Stimulated activated CD8-positive, alpha-beta memory T cell treated with anti-CD3 and anti-CD28 coated beads, Interleukin-4, amount 100 ng/mL, for 4 hours (primary cell): ENCODE measurements at regions not wholly inside any gene's neighbourhood (a gene's known extent, or its start where the extent isn't known, plus 50 kb on each side); places are given as distances from the start of the nearest gene placed in this dataset.
"Not testable (repeated sequence)": the region's sequence is repeated elsewhere in the genome, so short reads cannot be mapped to it uniquely, and the experiment has no call there.

Source experiments
- DNase-seq, 2 donors: peaks; one replicate each; pipeline ENCODE4 v3.0.0-alpha.2; 2020; ENCODE audit warnings: low read depth in 2 of 2, low spot score in 1 of 2

- no peak for DNase-seq
Observed at GRCh38 chr5:87754009-87754757, 341.5 kb upstream of the CCNH start.

DNA sequence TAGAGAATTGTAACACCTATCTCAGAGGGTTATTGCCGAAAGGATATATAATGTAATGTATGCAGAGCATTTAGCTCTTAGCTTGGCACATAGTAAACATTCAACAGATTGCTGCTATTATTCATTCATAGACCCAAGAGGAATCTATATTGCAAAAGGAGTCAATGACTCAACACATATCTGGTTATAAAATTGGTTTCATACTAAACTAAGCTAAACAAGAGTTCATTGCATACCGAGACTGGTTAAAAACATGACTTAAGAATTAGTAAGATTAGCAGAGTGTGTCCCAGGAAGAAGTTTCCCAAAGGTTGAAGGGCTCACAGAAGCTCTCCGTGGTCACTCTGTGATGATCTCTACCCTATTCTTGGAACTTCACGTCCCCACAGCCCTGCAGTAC is 339.6 kb upstream of the CCNH start:
- DNase-seq: no peak

DNA sequence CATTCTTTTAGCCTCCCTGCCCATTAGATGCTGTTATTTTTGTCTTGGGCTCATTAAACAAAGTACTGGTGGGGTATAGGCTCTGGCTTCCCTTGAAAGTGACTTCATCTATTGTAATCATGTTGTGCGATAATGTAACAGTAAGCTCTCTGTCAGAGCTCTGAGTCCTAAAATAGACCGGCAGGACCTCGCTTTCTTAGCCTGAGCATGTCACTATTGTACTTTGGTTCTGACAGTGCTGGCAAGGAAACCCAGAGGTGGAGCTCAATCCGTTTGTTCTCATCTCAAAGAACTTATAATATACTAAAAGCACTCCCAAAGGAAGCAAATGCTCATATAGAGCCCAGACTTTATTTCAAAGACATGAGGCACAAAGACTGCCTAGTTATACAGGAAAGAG is 339.1 kb upstream of the CCNH start:
- no peak for DNase-seq

DNA sequence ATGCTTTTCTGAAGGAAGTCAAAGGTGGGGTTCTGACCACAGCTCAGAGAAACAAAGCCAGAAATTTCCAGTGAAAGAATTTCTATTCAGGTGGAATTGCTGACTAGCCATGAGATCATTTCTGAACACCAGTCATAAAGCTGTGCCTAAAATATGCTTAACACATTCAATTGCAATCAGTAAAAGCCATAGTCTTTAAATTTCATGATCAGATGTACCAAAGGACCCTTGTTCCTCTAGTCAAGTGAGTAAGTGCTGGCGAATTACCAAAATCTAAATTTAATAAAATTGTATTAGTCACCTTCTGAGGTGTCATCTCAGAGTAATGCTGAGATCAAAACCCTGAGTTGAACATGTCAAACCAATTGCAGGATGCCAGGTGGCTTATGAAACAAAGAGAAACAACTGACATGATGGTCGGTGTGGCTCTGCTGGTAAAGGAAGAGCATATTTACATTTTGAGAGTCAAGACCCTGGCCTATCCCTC is 334.2 kb upstream of the CCNH start:
- DNase-seq: no peak

GRCh38 chr5:87746341-87746740 is 333.6 kb upstream of the CCNH start:
- DNase-seq: no peak

DNA sequence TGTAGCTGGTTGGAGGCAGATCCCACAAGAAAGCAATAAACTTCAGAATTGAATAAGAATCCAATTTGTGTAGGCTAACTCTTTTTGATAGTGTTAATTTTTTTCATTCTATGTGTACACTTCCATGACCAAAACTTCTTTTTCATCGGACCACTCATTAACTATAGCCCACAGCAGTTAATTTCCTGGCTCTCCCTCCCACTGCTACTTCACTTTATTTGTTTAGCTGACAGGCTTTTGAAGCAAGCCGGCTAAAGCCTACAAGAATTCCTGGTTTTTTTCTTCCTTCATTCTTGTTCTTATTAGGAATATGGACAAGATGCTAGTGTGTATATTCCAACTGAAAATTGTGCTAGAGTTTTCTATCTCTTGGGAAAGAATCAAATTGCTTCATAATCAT is 329.2 kb upstream of the CCNH start:
- DNase-seq: no peak

- DNase-seq: no peak
Observed at GRCh38 chr5:87735923-87736322, 323.2 kb upstream of the CCNH start.

DNA sequence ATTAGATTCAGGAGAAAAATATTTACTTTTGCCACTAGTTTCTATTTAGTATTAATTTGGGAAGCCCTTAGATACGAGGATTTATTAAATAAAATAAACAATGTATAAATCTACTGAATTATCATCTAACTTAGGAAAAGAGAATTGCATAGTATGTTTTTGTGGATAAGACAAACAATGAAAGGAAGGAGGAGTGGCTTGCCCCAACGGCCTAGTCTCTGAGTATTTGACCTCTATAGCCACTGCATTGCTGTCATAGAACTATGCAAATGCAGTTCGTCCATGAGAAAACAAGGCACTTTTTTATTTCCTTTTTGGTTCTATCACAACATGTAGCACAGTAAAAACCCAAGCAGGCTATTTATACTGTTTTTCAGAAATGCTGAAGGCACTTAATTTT is 321.2 kb upstream of the CCNH start:
- no peak for DNase-seq

GRCh38 chr5:87732875-87733768 is 320.4 kb upstream of the CCNH start:
- DNase-seq: no peak

DNA sequence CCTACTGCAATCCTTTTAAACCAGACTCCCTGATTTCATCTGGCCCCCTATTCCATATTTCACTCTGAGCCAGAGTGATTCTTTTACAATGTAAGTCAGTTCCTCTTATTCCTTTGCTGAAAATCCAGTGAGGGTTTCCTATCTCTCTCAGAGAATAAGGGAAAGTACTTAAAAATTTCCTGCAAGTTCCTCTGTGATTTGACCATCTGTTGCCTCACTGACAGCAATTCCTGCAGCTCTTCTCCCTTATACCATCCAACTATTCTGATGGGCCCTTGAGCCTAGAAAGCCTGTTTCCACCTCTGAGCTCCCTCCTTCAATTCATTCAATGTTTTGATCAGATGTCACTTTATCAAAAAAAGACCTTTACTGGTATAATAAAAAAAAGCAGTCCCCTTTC is 317.1 kb upstream of the CCNH start:
- no peak for DNase-seq

DNA sequence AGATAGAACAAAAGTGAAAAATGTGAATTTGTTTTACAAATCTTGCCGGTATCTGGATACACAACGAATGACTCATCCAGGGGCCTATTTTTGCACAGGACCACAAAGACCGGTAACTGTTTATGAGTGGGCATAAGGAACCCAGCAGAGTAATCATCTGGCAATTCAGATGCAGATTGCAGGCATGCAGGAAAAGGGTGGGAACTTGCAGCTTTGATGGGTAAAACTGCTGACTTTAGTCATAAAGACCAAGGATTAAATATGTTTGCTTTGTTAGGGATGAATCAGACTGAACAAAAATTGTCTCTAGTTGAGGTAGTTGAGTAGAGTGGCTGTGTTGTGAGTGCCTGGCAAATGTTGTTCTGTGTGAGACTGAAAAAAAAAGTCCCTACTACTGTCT is 309.6 kb upstream of the CCNH start:
- DNase-seq: no peak

DNA sequence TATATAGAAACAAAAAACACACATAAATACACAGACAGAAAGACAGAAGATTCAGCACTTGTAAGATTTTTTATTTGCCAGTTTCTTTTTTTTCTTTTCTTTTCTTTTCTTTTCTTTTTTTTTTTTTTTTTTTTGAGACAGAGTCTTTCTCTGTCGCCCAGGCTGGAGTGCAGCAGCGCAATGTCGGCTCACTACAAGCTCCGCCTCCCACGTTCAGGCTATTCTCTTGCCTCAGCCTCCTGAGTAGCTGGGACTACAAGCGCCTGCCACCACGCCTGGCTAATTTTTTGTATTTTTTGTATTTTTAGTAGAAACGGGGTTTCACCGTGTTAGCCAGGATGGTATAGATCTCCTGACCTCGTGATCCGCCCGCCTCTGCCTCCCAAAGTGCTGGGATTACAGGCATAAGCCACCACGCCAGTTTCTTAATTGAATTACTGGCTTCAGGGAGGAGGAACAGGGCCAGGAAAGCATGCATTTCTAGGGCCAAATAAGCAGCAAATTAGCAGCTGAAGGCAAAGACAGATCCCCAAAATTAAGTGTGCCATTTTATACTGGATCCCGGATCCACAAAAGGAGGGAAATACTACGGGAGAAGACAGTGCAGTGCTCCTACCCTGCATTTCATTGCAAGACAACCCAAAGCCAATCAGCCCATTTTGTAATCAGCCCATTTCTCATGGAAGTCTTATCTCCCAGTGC is 305.6 kb upstream of the CCNH start:
- DNase-seq: not testable (repeated sequence)

DNA sequence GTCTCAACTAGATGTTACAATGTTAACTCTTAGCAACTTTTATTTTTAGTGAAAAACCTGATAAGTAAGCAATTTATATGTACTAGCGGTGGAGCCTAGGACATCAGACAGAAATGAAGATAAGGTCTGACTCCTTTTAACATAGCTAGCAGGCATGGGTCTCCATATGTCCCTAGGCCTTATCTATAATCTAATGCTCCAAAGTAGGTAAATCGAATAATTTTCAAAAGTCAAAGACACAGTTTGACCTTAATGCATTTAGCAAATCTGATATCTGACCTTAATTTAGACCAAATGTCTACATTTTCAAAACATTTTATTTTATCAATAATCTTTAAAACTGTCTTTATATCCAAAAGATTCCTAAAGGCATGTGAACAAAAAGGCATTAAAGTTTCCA is 305.0 kb upstream of the CCNH start:
- no peak for DNase-seq

DNA sequence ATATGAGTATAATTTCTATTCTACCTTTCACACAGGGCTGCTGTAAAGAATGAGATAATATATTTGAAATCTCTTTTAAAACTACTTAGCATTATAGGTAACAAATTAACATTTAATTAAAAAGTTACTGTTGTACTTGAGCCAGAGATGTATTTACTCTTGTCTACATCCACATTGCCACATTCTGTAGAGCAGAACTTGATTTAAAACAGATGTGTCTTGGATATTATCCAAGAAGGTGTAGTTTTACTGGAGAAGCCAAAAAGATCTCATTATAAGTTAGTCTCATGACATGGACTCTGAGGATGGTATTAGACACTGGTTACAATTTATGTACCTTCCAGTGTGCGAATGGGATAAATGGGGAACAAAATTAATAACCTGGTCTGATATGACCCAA is 293.1 kb upstream of the CCNH start:
- no peak for DNase-seq

- no peak for DNase-seq
Observed at GRCh38 chr5:87686975-87687374, 274.2 kb upstream of the CCNH start.

DNA sequence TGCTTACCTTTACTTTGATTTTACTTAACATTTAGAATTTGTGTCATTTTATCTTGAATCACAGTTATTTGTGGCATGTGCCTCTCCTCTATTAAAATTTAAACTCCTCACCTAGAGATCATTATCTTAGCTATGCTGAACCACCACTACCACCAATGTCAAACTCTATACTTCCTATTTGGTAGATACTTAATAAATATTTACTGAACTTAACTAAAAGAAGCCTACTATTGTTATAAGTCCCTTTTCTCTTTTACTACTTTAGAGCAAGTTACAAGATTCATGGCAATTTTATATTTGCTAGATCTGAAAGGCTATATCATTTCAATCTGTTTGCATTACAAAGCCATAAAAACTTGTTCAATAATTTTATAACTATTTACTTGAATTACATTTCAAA is 273.3 kb upstream of the CCNH start:
- DNase-seq: no peak

DNA sequence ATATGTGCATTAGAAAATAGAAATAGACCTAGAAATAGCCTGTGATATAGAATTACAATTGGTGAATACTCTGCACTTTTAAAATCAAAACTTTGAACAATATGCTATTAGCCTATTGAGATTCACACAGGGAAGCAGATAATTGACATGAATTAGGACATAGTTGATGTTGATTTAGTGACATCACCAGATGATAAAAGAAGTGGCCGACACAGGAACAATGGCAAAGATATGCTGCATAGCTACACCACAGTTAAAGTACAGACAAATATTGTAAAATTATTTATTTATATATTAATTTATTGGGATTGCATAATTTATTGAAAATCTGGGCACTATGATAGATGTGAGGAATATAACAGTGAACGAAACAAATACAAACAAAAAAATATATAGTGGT is 261.5 kb upstream of the CCNH start:
- DNase-seq: no peak

DNA sequence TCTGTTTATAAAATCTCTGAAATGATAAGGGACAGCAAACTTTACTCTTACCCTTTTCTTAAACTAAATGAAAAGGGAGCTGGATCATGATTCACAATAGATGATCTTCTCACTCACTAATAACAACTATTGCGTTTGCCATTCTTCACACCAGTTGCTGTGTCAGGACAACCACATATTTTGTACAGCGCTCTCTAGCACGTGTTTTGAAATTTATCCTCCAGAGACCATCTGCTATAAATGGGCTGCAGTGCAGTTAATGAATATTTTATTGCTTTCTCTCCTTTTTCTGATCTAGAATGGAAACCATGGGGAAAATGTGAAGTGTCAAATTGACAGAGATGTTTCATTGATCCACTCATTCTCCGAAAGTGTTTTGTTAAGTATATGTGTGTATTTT is 258.4 kb upstream of the CCNH start:
- no peak for DNase-seq

- DNase-seq: no peak
Observed at GRCh38 chr5:87665166-87665565, 252.4 kb upstream of the CCNH start.

GRCh38 chr5:87661784-87662566 is 249.2 kb upstream of the CCNH start:
- DNase-seq: no peak

DNA sequence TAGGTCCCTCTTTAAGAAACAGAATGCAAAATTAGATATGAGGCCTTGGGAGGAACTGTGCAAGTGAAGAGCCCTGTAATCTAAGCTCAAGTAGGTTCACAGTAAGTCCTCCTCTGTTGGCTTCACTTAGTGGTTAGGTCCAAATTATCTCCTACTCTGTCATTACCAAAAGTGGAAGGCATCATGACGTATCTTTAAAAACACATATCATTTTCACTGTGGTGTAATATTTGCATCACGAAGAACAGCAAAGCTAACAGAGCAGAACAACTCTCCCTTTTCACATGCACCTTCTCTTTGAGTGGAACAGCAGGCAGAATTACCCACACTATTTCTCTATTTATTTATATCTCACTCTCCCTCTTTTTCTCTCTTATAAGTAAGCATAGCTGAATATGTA is 240.5 kb upstream of the CCNH start:
- DNase-seq: no peak
